Urothelium cell line (cell line): ENCODE measurements at regions not wholly inside any gene's neighbourhood (a gene's known extent, or its start where the extent isn't known, plus 50 kb on each side); places are given as distances from the start of the nearest gene placed in this dataset.

Experiments
- DNase-seq: peaks from one replicate; pipeline ENCODE4 v3.0.0; 2011; ENCODE audit warnings: low spot score, mixed read lengths
- FAIRE-seq: peaks from 2 replicates; lab custom pipeline; 2011; peaks lifted over from hg19 to GRCh38; lab: Jason Lieb, UNC

GRCh38 chr13:43981512-43982301 lies 102.0 kb downstream of the LACC1 start:
- FAIRE-seq (no peak), DNase-seq (no peak)

- DNase-seq (no peak), FAIRE-seq (no peak)
These were observed 103.7 kb downstream of the LACC1 start for GRCh38 chr13:43983373-43983772.

GRCh38 chr13:43984292-43984691 lies 104.6 kb downstream of the LACC1 start:
- FAIRE-seq (no peak), DNase-seq (no peak)

- DNase-seq (no peak), FAIRE-seq (no peak)
These were observed 105.8 kb downstream of the LACC1 start for GRCh38 chr13:43985422-43986072.

- FAIRE-seq = no peak
- DNase-seq = no peak
These were observed 106.8 kb downstream of the LACC1 start for GRCh38 chr13:43986421-43986981.

- FAIRE-seq = no peak
- no peak for DNase-seq
These were observed 108.6 kb downstream of the LACC1 start for GRCh38 chr13:43988302-43988701.

- DNase-seq (no peak), FAIRE-seq (no peak)
These were observed 110.3 kb downstream of the LACC1 start for GRCh38 chr13:43990021-43990420.

GRCh38 chr13:43990829-43991228 lies 111.1 kb downstream of the LACC1 start:
- DNase-seq = no peak
- FAIRE-seq = no peak

GRCh38 chr13:43991773-43992201 lies 112.1 kb downstream of the LACC1 start:
- DNase-seq = no peak
- FAIRE-seq = no peak

- DNase-seq = no peak
- FAIRE-seq = no peak
These were observed 112.5 kb downstream of the LACC1 start for GRCh38 chr13:43992211-43992610.

- DNase-seq (no peak), FAIRE-seq (no peak)
These were observed 115.5 kb downstream of the LACC1 start for GRCh38 chr13:43994999-43995859.

- DNase-seq (no peak), FAIRE-seq (no peak)
These were observed 116.5 kb downstream of the LACC1 start for GRCh38 chr13:43996221-43996620.

- DNase-seq (no peak), FAIRE-seq (no peak)
These were observed 123.8 kb downstream of the LACC1 start for GRCh38 chr13:44003481-44003880.

GRCh38 chr13:44004878-44005277 lies 125.2 kb downstream of the LACC1 start:
- FAIRE-seq (no peak), DNase-seq (peak; percentile 9)

- no peak for FAIRE-seq
- no peak for DNase-seq
These were observed 127.7 kb downstream of the LACC1 start for GRCh38 chr13:44007451-44007850.

- DNase-seq (no peak), FAIRE-seq (no peak)
These were observed 131.3 kb downstream of the LACC1 start for GRCh38 chr13:44011036-44011435.

- no peak for DNase-seq
- no peak for FAIRE-seq
These were observed 133.4 kb downstream of the LACC1 start for GRCh38 chr13:44012910-44013757.

GRCh38 chr13:44013758-44014291 lies 134.1 kb downstream of the LACC1 start:
- FAIRE-seq = no peak
- peak; percentile 6 for DNase-seq

GRCh38 chr13:44014501-44014900 lies 134.8 kb downstream of the LACC1 start:
- FAIRE-seq (no peak), DNase-seq (no peak)

- no peak for DNase-seq
- no peak for FAIRE-seq
These were observed 135.4 kb downstream of the LACC1 start for GRCh38 chr13:44015118-44015517.
